ENCODE measurements at regions not wholly inside any gene's neighbourhood (a gene's known extent, or its start where the extent isn't known, plus 50 kb on each side); places are given as distances from the start of the nearest gene placed in this dataset.

GRCh38 chr11:129279326-129280026 is 87.4 kb upstream of the ARHGAP32 start:
- no peaks in the 10 kb centered on the region for H3K36me3 Mint-ChIP-seq (ENCODE audit: low read depth)
- Histone ChIP-seq H4K20me1 (replicated peaks; ENCODE audit: insufficient read depth) (peaks cover 9% of the 10 kb centered on the region), H3K4me3 (peak overlapping the region; percentile 78), H3K9me2 (ENCODE audit: insufficient read depth) (no peaks in the 10 kb centered on the region), H3K4me2 (peak overlapping the region; percentile 98), H3F3A (replicated peaks; ENCODE audit: low read depth) (no peaks in the 10 kb centered on the region), H3K79me2 (replicated peaks; ENCODE audit: insufficient read depth) (peaks cover 41% of the 10 kb centered on the region), H2AFZ (peak overlapping the region; percentile 92), H3K4me1 (ENCODE audit: insufficient read depth) (peaks cover 67% of the 10 kb centered on the region), H3K27me3 (ENCODE audit: insufficient read depth) (peaks cover 23% of the 10 kb centered on the region), H3K27ac (ENCODE audit: low read depth) (no peak overlapping the region), H3K36me3 (ENCODE audit: insufficient read depth) (no peaks in the 10 kb centered on the region)
- H3K9me3 Mint-ChIP-seq = no peaks in the 10 kb centered on the region
- peak in 1 of 2 experiments; percentile 37; a peak in 2 of 4 replicates for TF ChIP-seq CTCF (conservative IDR thresholded peaks at IDR 0.05; ENCODE audit: low read depth in 2 of 2)
- TF ChIP-seq, protein P1, sequence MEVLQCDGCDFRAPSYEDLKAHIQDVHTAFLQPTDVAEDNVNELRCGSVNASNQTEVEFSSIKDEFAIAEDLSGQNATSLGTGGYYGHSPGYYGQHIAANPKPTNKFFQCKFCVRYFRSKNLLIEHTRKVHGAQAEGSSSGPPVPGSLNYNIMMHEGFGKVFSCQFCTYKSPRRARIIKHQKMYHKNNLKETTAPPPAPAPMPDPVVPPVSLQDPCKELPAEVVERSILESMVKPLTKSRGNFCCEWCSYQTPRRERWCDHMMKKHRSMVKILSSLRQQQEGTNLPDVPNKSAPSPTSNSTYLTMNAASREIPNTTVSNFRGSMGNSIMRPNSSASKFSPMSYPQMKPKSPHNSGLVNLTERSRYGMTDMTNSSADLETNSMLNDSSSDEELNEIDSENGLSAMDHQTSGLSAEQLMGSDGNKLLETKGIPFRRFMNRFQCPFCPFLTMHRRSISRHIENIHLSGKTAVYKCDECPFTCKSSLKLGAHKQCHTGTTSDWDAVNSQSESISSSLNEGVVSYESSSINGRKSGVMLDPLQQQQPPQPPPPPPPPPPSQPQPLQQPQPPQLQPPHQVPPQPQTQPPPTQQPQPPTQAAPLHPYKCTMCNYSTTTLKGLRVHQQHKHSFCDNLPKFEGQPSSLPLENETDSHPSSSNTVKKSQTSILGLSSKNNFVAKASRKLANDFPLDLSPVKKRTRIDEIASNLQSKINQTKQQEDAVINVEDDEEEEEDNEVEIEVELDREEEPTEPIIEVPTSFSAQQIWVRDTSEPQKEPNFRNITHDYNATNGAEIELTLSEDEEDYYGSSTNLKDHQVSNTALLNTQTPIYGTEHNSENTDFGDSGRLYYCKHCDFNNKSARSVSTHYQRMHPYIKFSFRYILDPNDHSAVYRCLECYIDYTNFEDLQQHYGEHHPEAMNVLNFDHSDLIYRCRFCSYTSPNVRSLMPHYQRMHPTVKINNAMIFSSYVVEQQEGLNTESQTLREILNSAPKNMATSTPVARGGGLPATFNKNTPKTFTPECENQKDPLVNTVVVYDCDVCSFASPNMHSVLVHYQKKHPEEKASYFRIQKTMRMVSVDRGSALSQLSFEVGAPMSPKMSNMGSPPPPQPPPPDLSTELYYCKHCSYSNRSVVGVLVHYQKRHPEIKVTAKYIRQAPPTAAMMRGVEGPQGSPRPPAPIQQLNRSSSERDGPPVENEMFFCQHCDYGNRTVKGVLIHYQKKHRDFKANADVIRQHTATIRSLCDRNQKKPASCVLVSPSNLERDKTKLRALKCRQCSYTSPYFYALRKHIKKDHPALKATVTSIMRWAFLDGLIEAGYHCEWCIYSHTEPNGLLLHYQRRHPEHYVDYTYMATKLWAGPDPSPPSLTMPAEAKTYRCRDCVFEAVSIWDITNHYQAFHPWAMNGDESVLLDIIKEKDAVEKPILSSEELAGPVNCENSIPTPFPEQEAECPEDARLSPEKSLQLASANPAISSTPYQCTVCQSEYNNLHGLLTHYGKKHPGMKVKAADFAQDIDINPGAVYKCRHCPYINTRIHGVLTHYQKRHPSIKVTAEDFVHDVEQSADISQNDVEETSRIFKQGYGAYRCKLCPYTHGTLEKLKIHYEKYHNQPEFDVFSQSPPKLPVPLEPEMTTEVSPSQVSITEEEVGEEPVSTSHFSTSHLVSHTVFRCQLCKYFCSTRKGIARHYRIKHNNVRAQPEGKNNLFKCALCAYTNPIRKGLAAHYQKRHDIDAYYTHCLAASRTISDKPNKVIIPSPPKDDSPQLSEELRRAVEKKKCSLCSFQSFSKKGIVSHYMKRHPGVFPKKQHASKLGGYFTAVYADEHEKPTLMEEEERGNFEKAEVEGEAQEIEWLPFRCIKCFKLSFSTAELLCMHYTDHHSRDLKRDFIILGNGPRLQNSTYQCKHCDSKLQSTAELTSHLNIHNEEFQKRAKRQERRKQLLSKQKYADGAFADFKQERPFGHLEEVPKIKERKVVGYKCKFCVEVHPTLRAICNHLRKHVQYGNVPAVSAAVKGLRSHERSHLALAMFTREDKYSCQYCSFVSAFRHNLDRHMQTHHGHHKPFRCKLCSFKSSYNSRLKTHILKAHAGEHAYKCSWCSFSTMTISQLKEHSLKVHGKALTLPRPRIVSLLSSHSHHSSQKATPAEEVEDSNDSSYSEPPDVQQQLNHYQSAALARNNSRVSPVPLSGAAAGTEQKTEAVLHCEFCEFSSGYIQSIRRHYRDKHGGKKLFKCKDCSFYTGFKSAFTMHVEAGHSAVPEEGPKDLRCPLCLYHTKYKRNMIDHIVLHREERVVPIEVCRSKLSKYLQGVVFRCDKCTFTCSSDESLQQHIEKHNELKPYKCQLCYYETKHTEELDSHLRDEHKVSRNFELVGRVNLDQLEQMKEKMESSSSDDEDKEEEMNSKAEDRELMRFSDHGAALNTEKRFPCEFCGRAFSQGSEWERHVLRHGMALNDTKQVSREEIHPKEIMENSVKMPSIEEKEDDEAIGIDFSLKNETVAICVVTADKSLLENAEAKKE (CRISPR knock-in tag; IDR thresholded peaks at IDR 0.05) = no peak
- TF ChIP-seq POLR2AphosphoS5 (IDR thresholded peaks at IDR 0.05; ENCODE audit: low read depth) = peak; percentile 76; the same call in 1 of the 2 replicates
- peak overlapping the region; percentile 2; the same call in 1 of the 2 replicates for H3K27ac Mint-ChIP-seq
- peak overlapping the region; percentile 76 for H3K4me3 Mint-ChIP-seq
- DNase-seq (ENCODE audit: low spot score) (peak; percentile 89), ATAC-seq (peak; percentile 51)
- peaks cover 10% of the 10 kb centered on the region for H3K27me3 Mint-ChIP-seq (ENCODE audit: insufficient read depth, low read depth, poor library complexity)
- H3K4me1 Mint-ChIP-seq = peaks cover 67% of the 10 kb centered on the region

Measured in GM23338 (cell line).